ENCODE measurements at regions not wholly inside any gene's neighbourhood (a gene's known extent, or its start where the extent isn't known, plus 50 kb on each side); places are given as distances from the start of the nearest gene placed in this dataset.

GRCh38 chr7:88628363-88629085, 131.0 kb upstream of the ZNF804B start:
- TF ChIP-seq CTCF (conservative IDR thresholded peaks at IDR 0.05; ENCODE audit: low read depth, low read length) (no peak), EZH2 (IDR thresholded peaks at IDR 0.05; ENCODE audit: borderline replicate concordance, low read depth, low read length, poor library complexity, severe bottlenecking) (no peak)

Data from A673 (cell line).